ENCODE measurements at regions not wholly inside any gene's neighbourhood (a gene's known extent, or its start where the extent isn't known, plus 50 kb on each side); places are given as distances from the start of the nearest gene placed in this dataset.
"Not testable (repeated sequence)": the region's sequence is repeated elsewhere in the genome, so short reads cannot be mapped to it uniquely, and the experiment has no call there.

- H3K4me3 ChIP-seq (ENCODE audit: insufficient read depth, low read depth, low read length): no peak overlapping the region
- peaks cover 1% of the 10 kb centered on the region for H3K9me3 Mint-ChIP-seq (ENCODE audit: unreplicated experiment)
- no peak overlapping the region for H2AFZ ChIP-seq (ENCODE audit: low read depth, low read length)
- no peak overlapping the region for H3K9ac ChIP-seq (ENCODE audit: low read length)
- FAIRE-seq (no peak), DNase-seq (ENCODE audit: low read depth) (no peak)
- no peak overlapping the region for H3K27ac ChIP-seq (ENCODE audit: low read depth, low read length)
- H3K27ac Mint-ChIP-seq (ENCODE audit: unreplicated experiment): no peak overlapping the region
- no peak overlapping the region for H3K4me3 Mint-ChIP-seq (ENCODE audit: unreplicated experiment)
- no peaks in the 10 kb centered on the region for H3K36me3 Mint-ChIP-seq (ENCODE audit: low read depth, unreplicated experiment)
- H3K4me1 ChIP-seq (ENCODE audit: insufficient read depth, low read length): no peaks in the 10 kb centered on the region
- H3K9me3 ChIP-seq (ENCODE audit: insufficient read depth, low read depth, low read length): no peaks in the 10 kb centered on the region
- no peaks in the 10 kb centered on the region for H4K20me1 ChIP-seq (ENCODE audit: insufficient read depth, low read length)
- H3K36me3 ChIP-seq (ENCODE audit: insufficient read depth, low read length): no peaks in the 10 kb centered on the region
- H3K4me1 Mint-ChIP-seq (ENCODE audit: low read depth, unreplicated experiment): no peaks in the 10 kb centered on the region
- TF ChIP-seq CTCF (IDR thresholded peaks at IDR 0.05; ENCODE audit: insufficient read depth, low read depth, low read length): no peak
- TF ChIP-seq EZH2 (IDR thresholded peaks at IDR 0.05; ENCODE audit: insufficient read depth, low read length): no peak
- H3K79me2 ChIP-seq (ENCODE audit: insufficient read depth, low read length): no peaks in the 10 kb centered on the region
- no peak overlapping the region for H3K4me2 ChIP-seq (ENCODE audit: low read length)
- no peaks in the 10 kb centered on the region for H3K27me3 ChIP-seq (ENCODE audit: insufficient read depth, low read length)
- no peaks in the 10 kb centered on the region for H3K27me3 Mint-ChIP-seq (ENCODE audit: low read depth, unreplicated experiment)
Measured at GRCh38 chr5:82436291-82436690, 158.1 kb upstream of the RPS23 start.

- H3K79me2 ChIP-seq (ENCODE audit: insufficient read depth, low read length); H4K20me1 ChIP-seq (ENCODE audit: insufficient read depth, low read length); H3K4me1 ChIP-seq (ENCODE audit: insufficient read depth, low read length); H3K9me3 Mint-ChIP-seq (ENCODE audit: unreplicated experiment); H3K27ac Mint-ChIP-seq (ENCODE audit: unreplicated experiment); H3K36me3 Mint-ChIP-seq (ENCODE audit: low read depth, unreplicated experiment); H3K4me3 ChIP-seq (ENCODE audit: insufficient read depth, low read depth, low read length); H3K4me3 Mint-ChIP-seq (ENCODE audit: unreplicated experiment); DNase-seq (ENCODE audit: low read depth); H3K4me1 Mint-ChIP-seq (ENCODE audit: low read depth, unreplicated experiment); H3K36me3 ChIP-seq (ENCODE audit: insufficient read depth, low read length); H3K27me3 Mint-ChIP-seq (ENCODE audit: low read depth, unreplicated experiment); H3K9me3 ChIP-seq (ENCODE audit: insufficient read depth, low read depth, low read length); H3K27me3 ChIP-seq (ENCODE audit: insufficient read depth, low read length); H3K27ac ChIP-seq (ENCODE audit: low read depth, low read length); H3K4me2 ChIP-seq (ENCODE audit: low read length); H2AFZ ChIP-seq (ENCODE audit: low read depth, low read length); H3K9ac ChIP-seq (ENCODE audit: low read length); FAIRE-seq: not testable (repeated sequence)
Measured at GRCh38 chr5:82434696-82435660, 156.8 kb upstream of the RPS23 start.

- no peak overlapping the region for H3K9ac ChIP-seq (ENCODE audit: low read length)
- H3K36me3 Mint-ChIP-seq (ENCODE audit: low read depth, unreplicated experiment): no peaks in the 10 kb centered on the region
- no peaks in the 10 kb centered on the region for H3K27me3 ChIP-seq (ENCODE audit: insufficient read depth, low read length)
- no peaks in the 10 kb centered on the region for H3K9me3 ChIP-seq (ENCODE audit: insufficient read depth, low read depth, low read length)
- no peak overlapping the region for H3K4me3 Mint-ChIP-seq (ENCODE audit: unreplicated experiment)
- H3K9me3 Mint-ChIP-seq (ENCODE audit: unreplicated experiment): peaks cover 3% of the 10 kb centered on the region
- H3K27me3 Mint-ChIP-seq (ENCODE audit: low read depth, unreplicated experiment): peaks cover 4% of the 10 kb centered on the region
- H3K79me2 ChIP-seq (ENCODE audit: insufficient read depth, low read length): no peaks in the 10 kb centered on the region
- FAIRE-seq: no peak
- no peaks in the 10 kb centered on the region for H3K4me1 Mint-ChIP-seq (ENCODE audit: low read depth, unreplicated experiment)
- no peak overlapping the region for H2AFZ ChIP-seq (ENCODE audit: low read depth, low read length)
- H4K20me1 ChIP-seq (ENCODE audit: insufficient read depth, low read length): no peaks in the 10 kb centered on the region
- TF ChIP-seq EZH2 (IDR thresholded peaks at IDR 0.05; ENCODE audit: insufficient read depth, low read length): no peak
- no peak for TF ChIP-seq CTCF (IDR thresholded peaks at IDR 0.05; ENCODE audit: insufficient read depth, low read depth, low read length)
- no peak overlapping the region for H3K27ac ChIP-seq (ENCODE audit: low read depth, low read length)
- no peak overlapping the region for H3K4me3 ChIP-seq (ENCODE audit: insufficient read depth, low read depth, low read length)
- DNase-seq (ENCODE audit: low read depth): no peak
- no peaks in the 10 kb centered on the region for H3K36me3 ChIP-seq (ENCODE audit: insufficient read depth, low read length)
- H3K4me2 ChIP-seq (ENCODE audit: low read length): no peak overlapping the region
- peaks cover 7% of the 10 kb centered on the region for H3K4me1 ChIP-seq (ENCODE audit: insufficient read depth, low read length)
- no peak overlapping the region for H3K27ac Mint-ChIP-seq (ENCODE audit: unreplicated experiment)
Measured at GRCh38 chr5:82426464-82427154, 148.5 kb upstream of the RPS23 start.
